Endometrium (tissue), 2 donors: ENCODE measurements at regions not wholly inside any gene's neighbourhood (a gene's known extent, or its start where the extent isn't known, plus 50 kb on each side); places are given as distances from the start of the nearest gene placed in this dataset.

Experiments used
- FAIRE-seq: peaks from 2 replicates; lab custom pipeline; 2012; peaks lifted over from hg19 to GRCh38; lab: Jason Lieb, UNC
- donor health status: control.
- donor health status: control.

DNA sequence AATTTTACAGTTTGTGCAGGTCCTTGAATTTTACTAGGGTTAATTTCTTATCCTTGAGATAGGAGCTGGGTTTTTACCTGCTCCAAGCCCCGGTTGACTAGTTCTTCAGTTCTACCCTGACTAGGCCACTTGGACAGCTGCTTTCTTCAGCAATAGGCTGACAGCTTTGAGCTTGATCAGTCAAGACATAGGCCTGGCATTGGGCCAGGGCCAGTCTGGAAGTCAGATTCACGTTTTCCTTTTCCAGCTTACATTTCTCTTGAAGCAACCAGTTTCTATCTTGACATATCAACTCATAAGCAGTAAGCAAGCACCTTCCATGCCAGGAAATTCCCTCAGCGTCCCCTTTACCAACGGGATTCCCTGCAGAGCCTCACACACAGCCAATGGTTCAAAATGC is 63.7 kb upstream of the AJAP1 start:
- no peak for FAIRE-seq

GRCh38 chr1:4591926-4592325 is 62.5 kb upstream of the AJAP1 start:
- FAIRE-seq, result no peak

DNA sequence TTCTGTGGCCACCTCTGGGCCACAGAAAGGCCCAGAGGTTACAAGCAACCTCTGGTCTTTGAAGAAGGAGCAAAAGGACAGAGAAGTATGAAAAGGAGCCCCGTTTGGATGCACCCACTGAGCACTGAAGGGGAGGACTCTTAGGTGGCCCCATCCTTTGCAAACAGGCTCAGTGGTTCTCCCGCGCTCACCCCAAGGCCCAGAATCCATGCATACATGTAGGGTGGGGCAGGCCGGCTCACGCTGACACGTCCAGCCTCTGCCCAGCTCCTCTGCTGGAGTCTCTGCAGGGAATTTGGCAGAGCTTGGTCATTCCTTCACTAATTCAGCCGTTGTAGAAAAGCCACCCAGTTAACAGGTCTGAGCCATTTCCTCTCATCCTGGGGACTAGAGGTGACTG is 61.3 kb upstream of the AJAP1 start:
- FAIRE-seq, result no peak

- FAIRE-seq, result no peak
Observed at GRCh38 chr1:4594286-4594991, 60.0 kb upstream of the AJAP1 start.

DNA sequence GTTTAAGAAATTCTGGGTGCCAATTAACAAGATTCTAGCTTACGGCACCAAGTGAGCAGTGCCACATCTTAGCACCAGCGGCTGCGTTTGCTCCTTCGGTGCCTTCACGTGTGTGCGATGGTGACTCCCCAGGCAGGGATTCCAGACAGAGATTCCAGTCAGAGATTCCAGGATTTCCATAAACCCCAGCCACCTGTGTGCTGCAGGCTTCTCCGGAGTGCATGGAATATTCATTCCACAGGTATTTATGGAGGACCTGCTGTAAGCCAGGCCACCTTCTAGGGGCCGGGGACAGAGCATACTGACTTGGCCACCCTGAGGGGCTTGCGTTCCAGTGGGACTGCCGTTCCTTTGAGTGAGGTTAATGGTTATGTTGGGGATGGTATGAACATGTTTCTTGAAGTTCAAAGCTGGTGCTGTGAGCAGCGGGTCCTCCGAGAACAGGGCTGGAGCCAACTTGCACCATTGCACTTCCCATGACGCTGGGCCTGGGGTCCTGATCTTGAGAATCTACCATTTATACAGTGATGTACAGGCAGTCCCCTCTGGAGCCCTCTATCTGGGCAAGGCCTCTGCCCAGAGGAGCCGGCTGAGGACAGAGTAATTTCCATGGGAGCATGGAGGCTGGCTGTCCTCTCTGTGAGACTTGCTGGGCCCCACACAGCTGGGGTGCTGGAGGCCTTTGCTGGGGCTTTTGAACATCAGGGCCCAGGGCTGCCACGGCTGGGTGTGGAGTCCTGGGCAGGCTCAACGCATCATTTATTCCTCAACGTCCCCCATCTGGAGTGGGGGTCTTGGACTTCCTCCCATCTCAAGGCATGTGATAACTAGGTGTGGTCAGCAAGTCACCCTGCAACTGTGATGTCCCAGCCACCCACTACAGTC is 58.8 kb upstream of the AJAP1 start:
- no peak for FAIRE-seq

GRCh38 chr1:4596486-4596885 is 57.9 kb upstream of the AJAP1 start:
- no peak for FAIRE-seq

DNA sequence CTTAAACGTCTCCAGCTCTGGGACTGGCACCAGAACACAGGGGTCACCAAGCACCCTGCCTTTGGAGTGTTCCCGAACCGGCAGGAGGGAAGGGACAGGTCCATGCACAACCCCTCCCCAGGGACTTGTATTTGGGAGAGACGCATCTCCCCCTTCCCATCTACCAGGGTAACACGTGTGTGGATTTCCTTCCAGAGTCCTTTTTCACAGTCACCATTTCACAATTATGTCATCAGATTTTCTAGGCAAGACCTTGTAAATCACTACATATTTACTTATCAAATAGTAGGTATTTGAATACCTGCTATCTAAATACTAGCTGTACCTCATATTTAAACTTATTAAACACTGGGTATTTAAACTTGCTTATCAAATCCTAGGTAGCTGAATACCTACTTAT is 57.4 kb upstream of the AJAP1 start:
- no peak for FAIRE-seq

GRCh38 chr1:4598561-4598960 is 55.8 kb upstream of the AJAP1 start:
- no peak for FAIRE-seq

DNA sequence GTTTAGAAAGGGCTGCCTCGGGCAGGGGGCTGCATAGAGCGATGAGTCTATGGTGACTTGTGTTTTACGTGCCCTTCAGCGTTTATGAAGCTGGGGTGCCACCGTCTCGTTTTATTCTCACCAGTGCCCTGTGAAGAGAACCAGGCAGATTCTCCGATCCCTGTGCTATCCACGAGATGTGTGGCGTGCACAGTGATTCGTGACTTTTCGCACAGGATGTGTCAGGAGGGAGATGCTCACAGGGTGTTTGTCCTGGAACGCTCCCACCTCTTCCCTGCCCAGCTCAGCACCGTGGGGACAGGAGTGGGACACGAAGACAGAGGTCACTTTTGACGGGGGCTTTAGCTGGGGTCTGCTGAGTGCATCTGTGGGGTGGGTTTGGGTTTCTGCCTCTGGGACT is 54.9 kb upstream of the AJAP1 start:
- no peak for FAIRE-seq

DNA sequence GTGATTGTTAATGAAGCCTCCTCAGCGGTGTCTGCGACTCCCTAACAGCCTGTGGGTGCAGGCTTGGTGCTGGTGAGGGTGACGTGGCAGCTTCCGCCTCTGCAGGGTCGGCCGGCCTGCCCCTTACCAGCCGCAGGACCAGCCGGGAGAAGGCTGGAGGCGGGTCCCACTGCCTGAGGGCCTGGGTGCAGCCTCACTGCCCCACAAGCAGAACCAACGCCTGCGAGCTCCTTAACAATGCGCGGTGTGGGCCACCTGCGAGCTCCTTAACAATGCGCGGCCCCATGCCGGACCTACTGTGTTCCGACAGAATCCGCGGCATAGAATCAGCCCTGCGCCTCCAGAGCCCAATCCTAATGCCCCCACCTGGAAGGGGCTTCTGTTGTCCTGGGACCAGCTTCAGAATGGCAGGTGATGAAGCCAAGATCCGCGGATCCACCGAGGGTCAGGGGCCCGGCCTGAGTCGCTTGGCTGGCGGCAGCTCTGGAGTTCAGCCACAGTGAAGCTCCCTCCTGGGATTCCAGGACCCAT is 54.4 kb upstream of the AJAP1 start:
- no peak for FAIRE-seq

GRCh38 chr1:4600615-4601460 is 53.6 kb upstream of the AJAP1 start:
- FAIRE-seq, result no peak

- no peak for FAIRE-seq
Observed at GRCh38 chr1:4601941-4602340, 52.5 kb upstream of the AJAP1 start.

- no peak for FAIRE-seq
Observed at GRCh38 chr1:4602462-4603294, 51.7 kb upstream of the AJAP1 start.

DNA sequence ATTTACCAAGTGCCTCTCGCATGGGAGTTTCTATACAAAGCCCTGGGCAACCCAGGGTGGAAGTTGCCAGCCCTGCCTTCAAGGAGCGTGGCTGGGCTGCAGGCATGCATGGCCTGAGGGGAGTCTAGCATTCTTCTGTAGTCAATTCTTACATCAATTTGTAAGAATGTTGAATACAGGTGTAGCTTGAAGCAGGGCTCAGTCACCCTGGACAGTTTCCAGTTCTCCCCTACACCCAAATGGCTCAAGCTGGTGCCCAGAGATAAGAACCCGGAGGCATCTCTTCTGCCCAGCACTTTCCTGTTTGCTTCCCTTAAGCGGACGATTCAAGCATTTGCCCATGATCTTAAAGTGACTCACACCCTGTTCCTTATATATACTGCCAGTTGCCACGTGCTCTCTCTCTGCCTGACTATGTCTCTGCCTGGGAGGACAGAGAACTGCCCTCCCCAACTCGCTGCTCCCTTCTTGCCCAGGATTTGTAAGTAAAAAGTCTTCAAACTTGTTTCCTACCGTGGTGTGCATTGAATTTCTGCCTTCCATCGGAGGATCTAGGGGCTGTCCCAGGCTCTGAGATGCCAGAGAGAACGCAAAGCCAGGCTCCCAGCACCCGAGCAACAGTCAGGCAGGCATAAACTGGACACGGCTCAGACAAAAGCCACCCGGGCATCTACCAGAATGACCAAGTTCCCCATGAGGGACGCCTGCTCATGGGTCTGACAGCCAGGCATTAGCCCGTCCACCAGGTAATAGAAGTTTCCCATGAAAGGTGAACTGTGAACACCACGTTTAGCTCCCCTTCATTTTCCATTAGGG is 50.9 kb upstream of the AJAP1 start:
- no peak for FAIRE-seq
